ENCODE measurements at regions not wholly inside any gene's neighbourhood (a gene's known extent, or its start where the extent isn't known, plus 50 kb on each side); places are given as distances from the start of the nearest gene placed in this dataset.
A peak's percentile ranks its signal among the peaks of the same experiment; 100 is the strongest.

DNA sequence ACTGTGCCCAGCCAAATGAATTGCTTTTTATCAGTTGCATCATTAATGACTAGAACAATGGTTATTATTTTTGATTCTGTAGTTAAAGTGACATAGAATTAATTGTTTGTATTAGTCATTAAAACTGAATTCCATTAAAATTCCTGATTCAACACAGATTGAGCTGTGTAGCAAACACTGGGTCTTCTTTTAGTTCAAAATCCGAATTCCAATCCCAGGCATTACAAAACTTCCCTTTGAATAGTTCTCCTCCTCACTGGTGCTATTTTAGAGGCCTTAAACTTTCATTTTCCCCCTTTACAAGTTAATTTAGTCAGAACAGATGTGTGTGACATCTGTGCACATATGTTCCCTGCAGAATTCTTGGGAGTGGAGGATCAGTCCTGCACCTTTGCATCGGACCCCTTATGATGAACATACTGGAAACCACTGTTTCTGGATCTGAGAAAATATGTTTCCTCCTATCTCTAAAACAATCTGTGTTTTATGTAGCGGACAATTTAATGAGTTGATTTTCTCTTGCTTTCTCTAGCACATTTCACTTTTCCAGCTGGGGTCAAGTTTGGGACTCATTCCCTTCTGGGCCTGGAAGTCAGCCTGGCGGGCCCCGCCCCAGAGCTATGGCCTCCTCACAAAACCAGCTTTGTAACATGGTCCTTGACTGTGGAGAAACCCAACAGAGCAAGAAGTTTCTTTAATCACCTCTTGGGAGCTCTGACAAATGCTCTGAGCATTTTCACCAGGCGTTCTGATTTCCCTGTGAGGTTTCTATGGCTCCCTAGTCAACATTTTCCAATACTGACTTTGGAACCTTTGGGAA lies 87.9 kb upstream of the MAMDC2 start:
- DNase-seq: no peak

DNA sequence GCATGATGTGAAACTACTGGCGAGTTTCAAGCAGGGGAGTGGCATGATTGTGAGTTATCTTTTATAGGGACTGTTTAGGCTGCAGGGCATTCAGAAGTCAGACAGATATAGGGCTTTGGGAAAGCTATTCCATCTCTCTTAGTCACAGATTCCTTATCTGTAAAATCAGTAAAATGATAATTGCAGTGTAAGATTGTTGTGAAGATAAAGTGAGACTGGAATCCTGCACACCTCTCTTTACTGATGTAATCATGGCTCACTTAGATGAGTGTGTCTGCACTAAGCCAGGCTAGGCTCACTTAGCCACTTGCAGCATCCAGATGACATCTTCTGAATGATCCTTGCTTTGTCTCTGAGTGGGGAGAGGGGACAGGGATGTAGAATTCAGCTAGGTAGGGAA lies 81.8 kb upstream of the MAMDC2 start:
- DNase-seq: no peak

DNA sequence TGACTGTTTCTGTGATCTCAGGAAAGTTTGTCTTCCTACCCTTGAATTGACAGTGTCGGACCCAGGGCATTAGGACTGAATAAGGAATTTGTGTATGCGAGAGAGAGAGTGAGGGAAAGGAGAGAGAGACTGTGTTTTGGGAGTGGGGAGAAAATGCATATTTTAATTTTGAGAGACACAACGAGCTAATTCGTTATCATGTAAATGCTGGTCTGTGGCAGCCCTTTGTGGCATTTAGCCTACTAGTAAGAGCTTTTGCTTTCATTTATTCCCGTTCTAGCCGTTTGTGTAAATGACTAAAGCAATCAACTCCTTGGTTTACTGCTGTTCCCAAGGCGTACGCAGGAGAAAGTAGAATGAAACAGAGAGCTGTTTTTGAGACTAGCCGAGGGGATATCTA lies 79.8 kb upstream of the MAMDC2 start:
- no peak for DNase-seq

DNA sequence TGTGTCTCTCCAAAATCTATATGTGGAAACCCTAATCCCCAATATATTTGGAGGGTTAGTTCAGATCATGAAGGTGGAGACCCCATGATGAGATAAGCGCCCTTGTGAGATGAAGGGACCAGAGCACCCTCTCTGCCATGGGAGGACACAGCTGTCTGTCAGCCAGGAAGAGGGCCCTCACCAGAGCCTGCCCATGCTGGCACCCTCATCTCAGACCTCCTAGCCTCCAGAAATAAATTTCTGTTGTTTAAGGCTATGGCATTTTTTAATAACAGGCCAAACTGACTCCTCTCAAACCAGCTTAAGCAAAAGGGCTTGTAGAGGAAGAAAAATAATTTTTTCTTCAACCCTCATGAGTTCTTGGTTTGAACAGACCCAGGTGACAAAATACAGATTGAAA lies 79.2 kb upstream of the MAMDC2 start:
- DNase-seq: no peak

DNA sequence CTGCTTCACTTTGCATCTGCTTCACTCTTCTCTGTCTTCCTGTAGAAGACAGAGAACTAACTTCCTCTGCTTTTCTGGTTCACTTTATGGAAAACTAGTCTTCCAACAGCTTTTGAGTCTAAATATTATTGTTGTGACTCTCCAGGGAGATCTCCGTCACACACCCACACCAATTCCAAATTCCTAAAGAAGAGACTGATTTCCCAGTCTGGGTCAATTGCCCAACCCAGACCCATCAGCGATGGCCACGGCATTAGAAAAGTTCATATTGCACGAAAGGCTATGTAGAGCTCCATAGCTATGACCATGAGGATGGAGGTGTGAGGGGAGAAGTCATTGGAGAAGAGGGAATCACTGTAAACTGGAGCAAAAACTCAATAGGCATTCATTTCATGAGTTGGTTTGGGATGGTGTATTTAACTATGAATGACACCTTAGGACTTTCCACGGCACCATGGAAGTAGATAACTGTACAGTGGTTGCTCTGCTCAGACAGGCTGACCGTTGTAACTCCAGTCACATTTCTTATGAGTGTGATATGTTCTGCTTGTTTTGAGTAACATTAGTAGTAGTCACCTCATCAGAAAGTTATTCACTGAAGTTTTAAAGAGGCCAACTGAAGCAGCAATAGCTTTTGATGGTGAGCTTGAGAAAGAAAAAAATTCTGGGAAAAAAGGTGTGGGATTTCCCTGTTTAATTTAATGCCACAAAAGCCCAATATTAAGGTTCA lies 78.1 kb upstream of the MAMDC2 start:
- DNase-seq: no peak

DNA sequence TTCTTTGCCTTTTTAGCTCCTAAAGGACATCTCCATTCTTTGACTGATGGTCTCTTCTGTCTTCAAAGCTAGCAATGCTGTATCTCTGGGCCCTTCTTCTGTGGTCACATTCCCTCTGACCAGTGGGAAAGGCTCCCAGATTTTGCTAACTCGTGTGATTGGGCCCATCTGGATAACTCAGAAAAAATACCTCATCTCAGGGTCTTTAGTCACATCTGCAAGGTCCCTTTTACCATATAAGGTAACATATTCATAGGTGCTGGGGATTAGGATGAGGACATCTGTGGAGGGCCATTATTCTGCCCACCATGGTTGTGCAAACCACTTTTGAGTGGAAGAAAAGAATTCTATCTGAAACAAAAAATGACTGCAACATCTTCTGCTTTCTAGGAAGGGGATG lies 76.3 kb upstream of the MAMDC2 start:
- DNase-seq: no peak

DNA sequence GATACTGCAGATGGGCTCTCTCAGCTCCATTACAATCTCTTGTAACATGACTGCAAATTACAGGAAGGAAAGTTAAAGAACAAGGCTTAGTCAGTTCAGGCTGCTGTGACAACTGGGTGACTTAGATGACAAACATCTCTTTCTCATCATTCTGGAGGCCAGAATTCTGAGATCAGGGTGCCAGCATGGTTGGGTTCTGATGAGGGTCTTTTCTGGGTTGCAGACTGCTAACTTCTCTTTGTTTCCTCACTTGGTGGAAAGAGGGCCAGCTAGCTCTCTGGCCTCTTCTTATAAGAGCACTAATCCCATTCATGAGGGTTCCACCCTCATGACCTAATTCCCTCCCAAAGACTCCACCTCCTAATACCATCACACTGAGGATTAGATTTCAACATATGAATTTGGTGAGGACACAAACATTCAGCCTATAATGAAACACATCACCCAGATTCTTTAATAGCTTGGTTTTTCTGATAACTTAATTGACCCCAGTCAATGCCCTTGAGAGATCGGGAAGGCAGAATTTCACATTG lies 73.6 kb upstream of the MAMDC2 start:
- no peak for DNase-seq

DNA sequence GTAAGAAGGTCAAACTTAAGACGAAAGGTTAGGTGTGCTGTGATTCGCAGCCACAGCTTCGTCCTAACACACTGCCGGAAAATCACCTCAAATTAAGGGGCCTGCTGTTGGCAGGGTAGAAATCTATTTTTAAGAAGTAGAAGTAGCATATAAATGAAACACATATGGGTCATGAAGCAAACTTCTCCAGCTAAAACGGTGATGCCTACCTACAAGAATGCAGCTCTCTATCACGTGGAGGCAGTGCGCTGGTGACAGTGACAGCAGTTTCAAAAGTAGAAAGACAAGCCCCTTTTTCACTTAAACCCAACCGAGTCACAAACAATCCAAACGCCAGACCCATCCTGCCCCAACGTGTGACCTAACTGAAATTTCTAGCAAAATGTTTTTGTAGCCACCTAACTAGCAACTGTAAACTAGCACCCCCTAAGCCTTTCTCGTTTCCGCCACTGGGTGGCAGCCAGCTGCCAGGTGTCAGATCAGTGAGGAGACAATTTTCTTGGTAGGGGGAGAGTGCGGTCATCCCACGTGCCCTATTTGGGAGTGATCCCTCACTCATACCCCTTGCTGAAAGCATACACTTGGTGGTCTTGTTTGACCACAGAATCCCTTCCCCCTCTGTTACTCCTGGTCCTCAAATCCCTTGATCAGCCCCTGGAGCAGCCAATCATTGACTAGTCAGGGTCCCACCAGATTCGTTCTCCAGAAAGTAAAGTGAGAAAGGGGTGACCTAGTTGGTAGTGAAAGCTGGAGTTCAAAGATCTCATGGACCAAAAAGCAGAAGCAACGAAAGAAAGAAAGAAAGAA lies 71.8 kb upstream of the MAMDC2 start:
- DNase-seq: peak; percentile 43

DNA sequence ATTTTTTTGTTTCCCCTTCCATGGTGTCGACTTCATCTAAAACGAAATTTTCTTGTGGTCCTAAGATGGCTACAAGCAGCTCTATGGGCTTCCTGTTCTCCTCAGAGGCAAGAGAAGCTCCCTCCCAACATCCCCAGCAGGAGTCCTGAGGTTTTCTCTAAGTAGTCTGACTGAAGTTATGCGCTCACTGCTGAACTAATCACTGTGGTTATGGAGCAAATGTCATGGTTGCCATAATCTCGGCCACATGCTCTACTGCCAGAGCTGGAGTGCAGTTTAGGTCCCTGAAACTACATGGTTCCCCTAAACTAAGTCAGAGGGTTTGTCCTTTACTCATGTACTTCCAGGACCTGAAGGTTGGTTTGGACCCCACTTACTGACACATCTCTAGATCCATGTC lies 68.0 kb upstream of the MAMDC2 start:
- DNase-seq: no peak

DNA sequence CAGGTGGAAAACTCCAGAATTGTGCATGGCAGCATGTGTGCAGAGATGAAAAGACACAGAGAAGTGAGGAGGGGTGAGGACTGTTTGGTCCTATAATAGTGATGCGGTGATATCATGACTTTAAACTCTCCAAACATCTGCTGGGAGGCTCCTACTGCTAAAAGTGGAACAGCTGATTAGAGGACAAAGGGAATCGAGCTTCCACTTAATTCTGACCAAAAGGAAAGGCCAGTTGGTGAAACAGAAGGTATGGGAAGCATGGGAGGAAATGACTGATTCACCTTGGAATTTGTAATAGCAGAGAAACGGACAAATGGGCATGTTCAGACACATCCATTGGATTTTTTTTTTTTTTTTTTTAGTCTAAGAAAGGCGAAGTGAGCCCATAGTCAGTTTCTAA lies 67.5 kb upstream of the MAMDC2 start:
- DNase-seq: no peak

DNA sequence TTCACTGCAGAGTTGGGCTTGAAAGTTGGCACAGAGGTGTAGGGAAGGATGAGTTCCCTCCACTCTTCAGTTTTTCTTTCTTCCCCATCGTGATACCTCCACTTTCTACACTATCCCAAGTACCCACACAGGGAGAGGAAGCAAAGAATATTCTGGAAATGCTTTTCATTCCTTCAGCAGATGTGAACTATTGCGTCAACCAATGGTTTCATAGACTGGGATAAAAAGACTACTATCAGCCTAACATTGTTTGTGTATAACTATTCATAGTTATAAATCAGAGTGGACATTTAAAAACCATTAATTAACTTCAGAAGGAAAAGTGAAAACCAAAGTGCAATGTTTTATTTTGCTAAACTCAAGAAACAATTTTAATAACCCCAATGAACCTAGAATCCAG lies 63.6 kb upstream of the MAMDC2 start:
- DNase-seq: no peak

DNA sequence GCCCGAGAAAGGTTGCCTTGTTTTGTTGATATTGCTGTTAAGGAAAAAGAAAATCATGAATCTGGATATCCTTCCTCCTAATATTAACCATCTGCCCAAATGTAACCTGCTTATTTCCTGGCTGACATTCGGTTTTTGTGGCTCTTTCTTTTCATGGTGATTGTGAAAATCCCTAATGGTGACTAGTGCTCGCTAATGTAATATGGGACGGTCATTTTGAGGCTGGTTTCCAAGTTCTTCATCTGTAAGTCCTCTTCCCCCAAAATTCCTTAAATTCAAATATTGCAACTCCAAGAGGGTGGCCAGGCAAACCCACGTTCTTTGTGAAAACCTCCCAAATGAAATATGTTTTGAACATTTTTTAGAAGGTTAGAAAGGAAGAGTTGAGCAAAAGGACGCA lies 63.1 kb upstream of the MAMDC2 start:
- no peak for DNase-seq

DNA sequence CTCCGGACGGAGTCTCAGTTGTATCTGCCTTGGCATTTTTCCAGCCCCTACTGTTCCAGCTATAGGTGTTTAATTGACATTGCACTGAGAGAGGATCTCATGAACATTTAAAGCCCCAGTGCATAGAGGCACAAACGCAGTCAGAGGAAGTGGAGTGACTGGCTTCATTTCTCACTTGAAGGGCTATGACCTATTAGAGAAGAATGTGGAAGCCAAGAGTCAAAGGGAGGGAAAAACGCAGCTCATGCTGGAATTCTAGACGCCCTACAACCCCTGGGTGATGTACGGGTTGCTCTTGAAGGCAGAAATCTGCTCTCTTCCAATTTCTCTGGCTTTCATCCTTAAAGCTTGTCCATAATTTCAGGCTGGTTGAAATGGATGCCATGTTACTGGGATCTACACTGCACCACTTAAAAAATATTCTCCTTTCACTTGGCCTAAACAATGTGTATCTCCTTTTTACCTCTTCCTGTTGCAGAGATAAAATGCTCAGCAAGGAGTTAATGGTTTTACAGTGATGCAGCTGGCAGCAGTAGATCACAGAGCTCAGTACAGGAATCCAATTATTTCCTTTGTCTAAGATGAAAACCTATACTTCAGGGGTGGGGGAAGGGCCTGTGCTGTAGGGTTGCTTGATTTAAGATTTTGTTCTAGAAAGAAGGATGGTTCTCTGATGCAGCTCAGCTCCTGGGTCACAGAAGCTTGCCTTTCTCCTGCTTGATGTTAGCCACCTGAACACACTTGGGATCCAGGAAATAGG lies 61.8 kb upstream of the MAMDC2 start:
- no peak for DNase-seq

DNA sequence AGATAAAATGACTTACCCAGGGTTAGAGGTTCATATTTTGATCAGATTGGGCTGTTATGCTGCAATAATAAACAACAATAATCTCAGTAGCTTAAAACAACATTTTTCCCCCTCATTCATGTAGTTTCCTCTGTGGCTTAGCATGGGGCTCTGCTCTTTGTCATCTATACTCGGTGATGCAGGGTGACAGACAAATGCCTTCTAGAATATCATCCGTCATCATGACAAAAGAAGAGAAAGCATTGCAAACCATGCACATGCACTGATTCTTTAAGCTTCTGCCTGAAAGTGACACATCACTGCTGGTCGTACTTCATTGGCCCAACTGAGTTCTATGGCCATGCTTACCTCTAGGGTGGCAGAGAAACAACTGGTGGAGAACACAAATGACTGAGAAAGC lies 58.8 kb upstream of the MAMDC2 start:
- no peak for DNase-seq

DNA sequence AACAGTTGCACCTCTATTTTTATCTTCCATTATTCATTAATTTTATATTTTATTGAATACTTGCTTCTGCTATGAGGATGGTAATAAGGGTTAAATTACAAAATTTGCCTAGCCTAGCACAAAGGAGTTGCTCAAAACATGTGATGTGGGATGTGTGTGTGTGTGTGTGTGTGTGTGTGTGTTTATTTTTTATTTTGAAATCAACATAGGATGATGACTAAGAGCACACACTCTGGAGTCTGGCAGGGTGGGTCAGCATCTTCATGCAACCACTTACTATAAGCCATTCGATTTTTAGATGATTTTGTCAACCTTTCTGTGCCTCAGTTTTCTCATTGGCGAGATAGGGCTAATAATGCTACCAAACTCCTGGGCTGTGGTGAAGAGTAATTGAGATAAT lies 57.7 kb upstream of the MAMDC2 start:
- DNase-seq: no peak

DNA sequence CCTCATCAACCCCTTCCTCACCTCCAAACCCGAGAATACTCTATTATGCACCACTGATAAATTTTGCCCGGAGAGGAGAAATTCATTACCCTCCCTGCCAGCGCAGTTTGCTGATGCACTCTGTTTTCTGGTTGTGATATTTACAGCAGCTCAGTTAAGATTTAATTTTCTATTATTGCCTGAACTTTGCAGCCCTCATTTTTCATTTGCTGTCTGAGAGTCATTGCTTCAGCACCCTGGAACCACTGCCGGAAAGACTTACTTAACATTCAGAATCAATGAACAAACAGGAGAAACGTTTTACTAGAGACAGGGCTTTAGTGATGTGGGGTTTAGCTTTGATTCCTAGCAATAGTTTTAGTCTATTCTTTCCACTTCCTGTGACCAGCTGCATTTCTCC lies 56.7 kb upstream of the MAMDC2 start:
- DNase-seq: no peak

DNA sequence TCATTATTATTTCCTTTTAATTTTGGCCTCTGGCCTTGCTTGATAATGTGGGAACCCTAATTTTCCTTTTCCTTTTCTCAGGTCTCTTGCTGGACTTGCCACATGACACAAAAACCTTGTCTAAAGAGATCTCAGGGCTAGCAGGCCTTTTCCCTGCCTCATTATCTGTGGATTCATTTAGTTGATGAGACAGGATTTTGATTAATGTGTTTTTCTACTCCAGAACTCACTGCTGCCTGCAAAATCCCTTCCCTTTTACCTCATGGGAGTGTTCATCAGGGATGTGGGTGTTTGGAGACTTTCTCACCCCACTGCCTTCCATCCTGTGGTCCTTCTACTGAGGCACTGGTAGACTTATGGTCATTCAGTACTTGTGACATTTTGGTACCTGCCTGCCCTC lies 56.2 kb upstream of the MAMDC2 start:
- no peak for DNase-seq

DNA sequence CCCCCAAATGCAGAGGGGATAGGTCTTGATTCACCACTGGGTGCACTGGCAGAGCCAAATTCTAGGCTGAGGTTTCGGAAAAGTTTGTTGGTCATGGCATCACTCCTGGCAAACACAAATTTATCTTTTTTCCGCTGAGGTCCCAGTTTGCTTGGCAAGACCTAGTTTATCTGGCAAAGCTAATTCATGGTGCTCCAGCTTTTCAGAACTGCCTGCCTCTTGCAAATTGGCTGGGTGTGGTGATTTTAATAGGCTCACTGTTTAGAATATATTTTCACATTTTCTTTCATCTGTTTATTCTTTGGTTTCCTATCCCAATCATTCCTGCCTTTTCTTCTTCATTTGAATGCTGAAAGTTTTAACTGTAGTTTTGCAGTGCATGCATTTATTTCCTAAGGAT lies 50.5 kb upstream of the MAMDC2 start:
- no peak for DNase-seq

Measured in T1000 (cell line).